ENCODE measurements at regions not wholly inside any gene's neighbourhood (a gene's known extent, or its start where the extent isn't known, plus 50 kb on each side); places are given as distances from the start of the nearest gene placed in this dataset.

GRCh38 chr7:20959281-20959680, 172.6 kb upstream of the SP8 start:
- no peak overlapping the region for H3K4me3 ChIP-seq (ENCODE audit: low read depth, low read length)
- TF ChIP-seq, protein P1, sequence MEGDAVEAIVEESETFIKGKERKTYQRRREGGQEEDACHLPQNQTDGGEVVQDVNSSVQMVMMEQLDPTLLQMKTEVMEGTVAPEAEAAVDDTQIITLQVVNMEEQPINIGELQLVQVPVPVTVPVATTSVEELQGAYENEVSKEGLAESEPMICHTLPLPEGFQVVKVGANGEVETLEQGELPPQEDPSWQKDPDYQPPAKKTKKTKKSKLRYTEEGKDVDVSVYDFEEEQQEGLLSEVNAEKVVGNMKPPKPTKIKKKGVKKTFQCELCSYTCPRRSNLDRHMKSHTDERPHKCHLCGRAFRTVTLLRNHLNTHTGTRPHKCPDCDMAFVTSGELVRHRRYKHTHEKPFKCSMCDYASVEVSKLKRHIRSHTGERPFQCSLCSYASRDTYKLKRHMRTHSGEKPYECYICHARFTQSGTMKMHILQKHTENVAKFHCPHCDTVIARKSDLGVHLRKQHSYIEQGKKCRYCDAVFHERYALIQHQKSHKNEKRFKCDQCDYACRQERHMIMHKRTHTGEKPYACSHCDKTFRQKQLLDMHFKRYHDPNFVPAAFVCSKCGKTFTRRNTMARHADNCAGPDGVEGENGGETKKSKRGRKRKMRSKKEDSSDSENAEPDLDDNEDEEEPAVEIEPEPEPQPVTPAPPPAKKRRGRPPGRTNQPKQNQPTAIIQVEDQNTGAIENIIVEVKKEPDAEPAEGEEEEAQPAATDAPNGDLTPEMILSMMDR (conservative IDR thresholded peaks at IDR 0.05; ENCODE audit: low read depth, low read length) = no peak
- no peak for DNase-seq (ENCODE audit: low read depth)

- TF ChIP-seq, protein P1 (conservative IDR thresholded peaks at IDR 0.05; ENCODE audit: low read depth, low read length) = no peak
- H3K4me3 ChIP-seq (ENCODE audit: low read depth, low read length) = no peak overlapping the region
- no peak for DNase-seq (ENCODE audit: low read depth)
Measured at GRCh38 chr7:20963556-20964280, 177.0 kb upstream of the SP8 start.

DNA sequence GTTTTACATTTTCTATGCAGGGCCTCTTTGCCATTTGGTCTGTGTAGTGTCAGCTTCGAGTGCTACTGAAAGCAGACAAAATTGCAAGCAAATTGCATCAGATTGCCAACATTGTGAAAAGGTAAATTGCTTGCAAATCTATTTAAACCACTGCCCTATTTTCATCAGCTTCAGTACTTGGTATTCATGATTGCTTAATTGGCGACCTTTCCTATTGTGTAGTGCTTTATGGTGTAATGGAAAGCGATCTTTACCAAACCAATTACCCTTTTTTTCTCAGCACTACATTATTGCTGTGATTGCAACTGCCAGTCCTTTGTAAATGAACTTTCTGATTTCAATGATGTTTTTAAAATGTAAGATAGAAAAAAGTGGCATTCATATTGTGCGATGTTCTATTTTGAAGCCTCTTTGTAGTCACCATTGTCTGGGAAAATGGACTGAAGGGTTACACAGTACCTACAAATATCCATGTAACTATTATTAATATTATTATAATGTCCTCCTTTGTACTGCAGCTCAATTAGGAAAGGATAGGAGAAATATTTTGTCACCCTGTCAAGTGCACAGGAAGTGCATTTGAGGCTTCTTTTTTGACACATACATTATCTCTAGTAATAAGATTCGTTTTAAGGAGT, 177.7 kb upstream of the SP8 start:
- DNase-seq (ENCODE audit: low read depth) = no peak
- no peak overlapping the region for H3K4me3 ChIP-seq (ENCODE audit: low read depth, low read length)
- TF ChIP-seq, protein P1 (conservative IDR thresholded peaks at IDR 0.05; ENCODE audit: low read depth, low read length) = no peak

DNA sequence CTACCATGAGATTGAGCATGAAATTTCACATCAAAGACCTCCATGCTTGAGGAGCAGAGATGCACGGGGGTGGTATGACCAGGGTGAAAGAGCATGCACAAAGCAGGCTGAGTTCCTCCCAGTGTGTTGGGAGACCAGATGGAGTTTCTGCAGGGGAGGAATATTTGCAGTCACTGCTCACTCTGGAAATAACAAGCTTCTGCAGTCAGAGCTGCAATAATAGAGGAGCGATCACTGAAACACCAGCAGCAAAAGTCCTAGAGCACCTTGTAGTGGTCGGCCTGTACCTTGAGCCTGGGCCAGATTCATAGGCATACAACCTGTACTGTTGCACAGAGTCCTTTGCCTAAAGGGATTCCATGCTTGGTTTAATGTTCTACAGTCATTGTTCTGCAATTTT, 184.5 kb upstream of the SP8 start:
- no peak for DNase-seq (ENCODE audit: low read depth)
- TF ChIP-seq, protein P1 (conservative IDR thresholded peaks at IDR 0.05; ENCODE audit: low read depth, low read length) = no peak
- no peak overlapping the region for H3K4me3 ChIP-seq (ENCODE audit: low read depth, low read length)

DNA sequence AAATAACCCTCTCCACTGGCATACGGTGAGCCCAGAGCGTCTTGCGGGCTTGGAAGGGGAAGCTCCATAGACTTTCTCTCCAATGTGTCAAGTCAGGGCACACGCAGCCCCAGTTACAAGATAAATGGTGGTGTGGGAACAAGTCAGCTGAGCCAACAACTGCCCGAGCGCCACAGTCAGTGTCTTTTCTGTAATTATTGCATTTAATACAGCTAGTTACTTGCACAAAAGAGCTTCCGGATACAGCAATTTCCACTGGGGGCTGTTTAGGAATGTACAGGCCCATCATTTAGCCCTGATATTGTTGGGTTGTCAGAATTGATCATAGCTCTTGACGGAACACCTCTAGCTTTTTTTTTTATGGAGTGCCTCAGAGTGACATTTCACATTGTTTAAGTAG, 193.5 kb upstream of the SP8 start:
- TF ChIP-seq, protein P1 (conservative IDR thresholded peaks at IDR 0.05; ENCODE audit: low read depth, low read length) = no peak
- no peak for DNase-seq (ENCODE audit: low read depth)
- no peak overlapping the region for H3K4me3 ChIP-seq (ENCODE audit: low read depth, low read length)

DNA sequence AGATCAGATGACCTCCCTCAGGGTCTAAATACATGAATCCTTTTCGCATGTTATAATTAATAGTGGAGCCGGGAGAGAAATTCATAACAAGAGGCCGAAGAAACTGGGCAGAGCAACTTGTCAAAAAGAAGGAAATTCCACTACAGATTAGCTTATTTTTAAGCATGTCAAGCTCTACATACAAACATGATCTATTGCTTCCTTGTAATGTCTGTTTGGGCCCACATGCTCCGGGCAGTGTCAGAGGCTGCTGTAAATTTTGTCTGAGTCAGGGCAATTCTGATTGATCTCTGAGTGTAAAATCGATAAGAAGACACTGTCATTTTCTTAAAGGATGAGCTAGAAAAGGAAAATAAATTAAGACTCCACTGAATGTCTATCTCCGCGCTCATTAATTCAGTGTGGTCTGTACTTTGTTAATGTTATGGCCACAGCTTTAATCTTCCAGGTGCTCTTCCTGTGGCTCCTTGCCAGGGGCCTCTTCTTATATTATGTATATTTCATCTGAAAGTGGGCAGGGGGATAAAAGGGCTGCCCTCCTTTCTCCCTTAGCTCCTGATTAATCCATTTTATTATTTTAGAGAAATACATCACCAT, 194.1 kb upstream of the SP8 start:
- H3K4me3 ChIP-seq (ENCODE audit: low read depth, low read length) = no peak overlapping the region
- TF ChIP-seq, protein P1 (conservative IDR thresholded peaks at IDR 0.05; ENCODE audit: low read depth, low read length) = no peak
- no peak for DNase-seq (ENCODE audit: low read depth)
